Stimulated activated naive B cell treated with anti-CD40 and anti-IgM and Interleukin-4, amounts not matched to agents 10 μg/mL and 1 μg/mL and 100 μg/mL, for 72 hours (primary cell): ENCODE measurements at regions not wholly inside any gene's neighbourhood (a gene's known extent, or its start where the extent isn't known, plus 50 kb on each side); places are given as distances from the start of the nearest gene placed in this dataset.
"Not testable (repeated sequence)": the region's sequence is repeated elsewhere in the genome, so short reads cannot be mapped to it uniquely, and the experiment has no call there.

Experiments
- ATAC-seq, 2 donors: fragments of 150-1000 bp; cut with Tn5 transposase; replicated peaks; 2 replicates each; pipeline ENCODE4 v1.10.0; 2021; ENCODE audit warnings: moderate library complexity in 1 of 2
- DNase-seq: peaks from one replicate; pipeline ENCODE4 v3.0.0; 2021
- H3K27ac Mint-ChIP-seq: one replicate; pipeline ENCODE4 v1.8.0; 2022; ENCODE audit warnings: mild to moderate bottlenecking, mixed read lengths
- H3K27me3 Mint-ChIP-seq, 2 donors: one replicate each; pipeline ENCODE4 v1.8.0; 2022; ENCODE audit warnings: mixed read lengths in 2 of 2
- H3K36me3 Mint-ChIP-seq, 2 donors: one replicate each; pipeline ENCODE4 v1.8.0; 2022; ENCODE audit warnings: mixed read lengths in 2 of 2, mild to moderate bottlenecking in 1 of 2
- H3K4me1 Mint-ChIP-seq, 2 donors: one replicate each; pipeline ENCODE4 v1.8.0; 2022; ENCODE audit warnings: mixed read lengths in 2 of 2, mild to moderate bottlenecking in 1 of 2
- H3K4me3 Mint-ChIP-seq, 2 donors: one replicate each; pipeline ENCODE4 v1.8.0; 2022; ENCODE audit warnings: mild to moderate bottlenecking in 2 of 2, mixed read lengths in 2 of 2, moderate library complexity in 1 of 2
- H3K9me3 Mint-ChIP-seq, 2 donors: one replicate each; pipeline ENCODE4 v1.8.0; 2022; ENCODE audit warnings: mixed read lengths in 2 of 2, mild to moderate bottlenecking in 1 of 2

DNA sequence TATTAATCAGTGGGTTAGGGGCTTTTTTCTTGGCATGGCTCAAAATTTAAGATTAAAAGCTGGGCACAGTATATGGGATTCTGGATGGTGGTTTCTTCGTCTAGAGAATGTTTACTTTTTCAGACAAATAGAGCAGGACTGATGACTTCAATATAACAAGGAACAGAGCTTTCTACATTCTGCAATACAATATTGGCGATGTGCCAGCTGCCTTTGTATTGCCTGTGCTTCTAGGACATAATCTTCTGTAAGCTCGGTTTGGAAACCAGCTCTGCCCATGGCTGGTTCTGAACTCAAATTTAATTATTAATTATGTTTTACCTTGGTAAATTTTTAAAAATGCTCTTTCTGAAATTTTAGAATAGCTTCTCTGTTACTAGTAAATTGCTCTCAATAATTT lies 139.1 kb upstream of the TRPC4 start:
- Mint-ChIP-seq H3K27me3 (no peaks in the 10 kb centered on the region), H3K4me1 (no peaks in the 10 kb centered on the region), H3K9me3 (peaks cover 3% of the 10 kb centered on the region in 2 donors), H3K4me3 (no peak overlapping the region), H3K36me3 (no peaks in the 10 kb centered on the region), H3K27ac (no peak overlapping the region)
- DNase-seq, result no peak
- no peak for ATAC-seq

GRCh38 chr13:38002606-38003005 lies 133.0 kb upstream of the TRPC4 start:
- Mint-ChIP-seq H3K9me3 (peaks cover 2 to 3% of the 10 kb centered on the region in 2 donors), H3K27ac (no peak overlapping the region), H3K36me3 (no peaks in the 10 kb centered on the region), H3K4me3 (no peak overlapping the region), H3K27me3 (no peaks in the 10 kb centered on the region), H3K4me1 (no peaks in the 10 kb centered on the region)
- DNase-seq, result no peak
- no peak for ATAC-seq

- no peak for ATAC-seq
- no peak overlapping the region for H3K27ac Mint-ChIP-seq
- no peaks in the 10 kb centered on the region for H3K36me3 Mint-ChIP-seq
Observed at GRCh38 chr13:37997641-37998040, 128.1 kb upstream of the TRPC4 start.

DNA sequence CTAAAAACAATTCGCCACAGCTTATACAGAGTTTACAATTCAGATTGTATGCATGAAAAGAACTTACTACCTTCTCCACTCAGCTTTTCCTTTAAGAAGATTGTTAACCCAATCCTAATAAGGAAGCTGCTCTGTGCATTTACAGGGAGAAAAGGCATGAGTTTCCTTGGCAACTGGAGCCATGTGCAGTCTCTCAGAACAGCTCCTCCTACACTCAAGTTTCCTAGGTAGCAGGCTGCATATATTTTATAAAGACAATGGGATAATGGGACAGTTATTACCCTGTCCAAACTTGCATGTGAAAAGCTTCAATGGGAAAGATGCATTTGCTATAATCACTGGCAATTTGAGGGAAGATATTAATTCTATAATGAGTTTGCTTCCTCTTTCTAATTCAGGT lies 125.5 kb upstream of the TRPC4 start:
- H3K36me3 Mint-ChIP-seq, result no peaks in the 10 kb centered on the region
- no peak for DNase-seq
- peaks cover 0 to 4% of the 10 kb centered on the region in 2 donors for H3K9me3 Mint-ChIP-seq

More at GRCh38 chr13:37997641-37998040, 128.1 kb upstream of the TRPC4 start:
- no peaks in the 10 kb centered on the region for H3K4me1 Mint-ChIP-seq
- H3K9me3 Mint-ChIP-seq, result no peaks in the 10 kb centered on the region
- no peaks in the 10 kb centered on the region for H3K27me3 Mint-ChIP-seq
- no peak overlapping the region for H3K4me3 Mint-ChIP-seq
- DNase-seq, result no peak

DNA sequence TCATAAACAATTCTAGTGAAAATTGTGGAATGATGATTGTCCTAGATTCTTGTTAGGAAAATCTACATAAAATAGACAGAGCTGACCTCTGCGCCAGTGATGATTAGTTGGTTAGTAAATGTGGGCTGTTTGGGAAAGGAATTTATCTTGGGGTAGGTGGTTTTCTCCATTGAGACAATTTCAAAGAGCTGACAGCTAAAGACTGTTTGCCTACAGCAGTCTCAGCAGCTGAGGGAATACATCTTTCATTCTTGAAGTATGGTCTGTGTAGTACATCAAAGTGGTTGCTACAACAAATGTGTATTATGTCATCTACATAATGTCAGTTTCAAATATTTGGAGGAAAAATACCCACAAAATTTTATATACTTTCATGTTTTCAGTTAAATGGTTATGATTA lies 117.2 kb upstream of the TRPC4 start:
- Mint-ChIP-seq H3K36me3 (no peaks in the 10 kb centered on the region), H3K27ac (no peak overlapping the region), H3K4me1 (no peaks in the 10 kb centered on the region), H3K27me3 (no peaks in the 10 kb centered on the region), H3K4me3 (no peak overlapping the region), H3K9me3 (peaks cover 0 to 4% of the 10 kb centered on the region in 2 donors)
- ATAC-seq (no peak), DNase-seq (no peak)

More for the DNA sequence above, 125.5 kb upstream of the TRPC4 start:
- no peak overlapping the region for H3K4me3 Mint-ChIP-seq
- no peaks in the 10 kb centered on the region for H3K27me3 Mint-ChIP-seq
- ATAC-seq, result no peak
- no peaks in the 10 kb centered on the region for H3K4me1 Mint-ChIP-seq
- H3K27ac Mint-ChIP-seq, result no peak overlapping the region

GRCh38 chr13:37985281-37985680 lies 115.7 kb upstream of the TRPC4 start:
- DNase-seq (no peak), ATAC-seq (no peak)
- Mint-ChIP-seq H3K36me3 (no peaks in the 10 kb centered on the region), H3K27me3 (no peaks in the 10 kb centered on the region), H3K4me1 (no peaks in the 10 kb centered on the region), H3K27ac (no peak overlapping the region), H3K4me3 (no peak overlapping the region), H3K9me3 (no peaks in the 10 kb centered on the region)

GRCh38 chr13:37984357-37984756 lies 114.8 kb upstream of the TRPC4 start:
- Mint-ChIP-seq H3K36me3 (no peaks in the 10 kb centered on the region), H3K9me3 (no peaks in the 10 kb centered on the region), H3K27ac (no peak overlapping the region), H3K4me1 (no peaks in the 10 kb centered on the region), H3K4me3 (no peak overlapping the region), H3K27me3 (no peaks in the 10 kb centered on the region)
- DNase-seq, result no peak
- ATAC-seq, result no peak

DNA sequence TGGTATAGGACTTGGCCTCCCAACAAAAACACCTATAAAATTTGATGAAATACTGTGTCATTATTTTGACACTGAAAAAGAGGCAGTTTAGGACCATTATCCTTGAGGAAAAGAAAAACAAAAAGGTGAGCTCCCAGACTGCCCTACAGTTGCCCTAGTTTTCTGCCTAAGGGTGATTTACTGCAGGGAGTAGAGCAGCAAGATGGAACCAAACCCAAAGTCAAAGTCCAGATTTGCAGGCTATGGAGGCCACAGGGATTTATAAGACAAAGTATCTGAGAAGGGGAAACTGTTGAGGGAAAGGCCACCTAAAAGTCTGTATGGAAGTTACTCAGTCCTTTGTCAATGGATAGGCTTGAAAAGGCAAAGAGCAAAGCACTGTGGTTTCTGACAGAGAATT lies 112.4 kb upstream of the TRPC4 start:
- no peak for DNase-seq
- ATAC-seq, result no peak
- Mint-ChIP-seq H3K27ac (no peak overlapping the region), H3K27me3 (no peaks in the 10 kb centered on the region), H3K36me3 (no peaks in the 10 kb centered on the region), H3K9me3 (peaks cover 0 to 1% of the 10 kb centered on the region in 2 donors), H3K4me1 (no peaks in the 10 kb centered on the region), H3K4me3 (no peak overlapping the region)

DNA sequence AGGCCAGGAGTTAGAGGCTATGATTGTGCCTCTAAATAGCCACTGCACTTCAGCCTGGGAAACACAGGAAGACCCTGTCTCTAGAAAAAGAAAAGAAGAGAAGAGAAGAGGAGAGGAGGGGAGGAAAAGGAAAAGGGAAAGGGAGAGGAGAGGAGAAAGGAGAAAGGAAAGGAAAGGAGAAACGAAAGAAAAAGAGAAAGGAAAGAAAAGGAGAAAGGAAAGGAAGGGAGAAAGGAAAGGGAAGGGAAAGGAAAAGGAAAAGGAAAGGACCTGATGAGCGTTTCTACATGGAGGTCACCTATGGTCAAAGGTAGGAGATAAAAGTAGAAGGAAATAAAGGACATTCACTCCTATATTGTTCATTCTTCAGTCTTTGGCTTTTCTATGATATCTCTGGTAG lies 109.1 kb upstream of the TRPC4 start:
- Mint-ChIP-seq H3K27ac (no peak overlapping the region), H3K27me3 (no peaks in the 10 kb centered on the region), H3K9me3 (peaks cover 0 to 1% of the 10 kb centered on the region in 2 donors), H3K4me3 (no peak overlapping the region), H3K4me1 (no peaks in the 10 kb centered on the region), H3K36me3 (no peaks in the 10 kb centered on the region)
- ATAC-seq, result no peak
- DNase-seq, result no peak

DNA sequence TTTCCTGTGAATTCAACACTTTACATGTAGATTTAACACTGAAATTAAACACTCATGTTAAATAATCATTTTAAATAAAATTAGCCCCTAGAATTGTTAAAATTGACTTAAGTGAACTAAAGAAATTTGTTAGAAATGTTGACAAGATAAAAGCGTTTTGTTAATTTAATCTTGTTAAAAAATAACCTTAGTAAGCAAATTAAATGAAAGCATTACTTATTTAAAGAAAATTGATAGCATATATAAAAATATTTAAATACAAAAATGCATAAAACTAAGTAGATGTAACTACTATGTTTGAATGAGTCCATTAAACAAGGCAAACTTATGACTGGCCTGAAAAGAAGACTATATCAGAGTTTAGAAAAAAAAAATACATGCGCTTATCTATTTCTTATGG lies 99.0 kb upstream of the TRPC4 start:
- Mint-ChIP-seq H3K4me1 (no peaks in the 10 kb centered on the region), H3K27ac (no peak overlapping the region), H3K4me3 (no peak overlapping the region), H3K9me3 (peaks cover 2 to 8% of the 10 kb centered on the region in 2 donors), H3K36me3 (no peaks in the 10 kb centered on the region), H3K27me3 (no peaks in the 10 kb centered on the region)
- DNase-seq (no peak), ATAC-seq (no peak)

- ATAC-seq (no peak), DNase-seq (no peak)
- no peaks in the 10 kb centered on the region for H3K36me3 Mint-ChIP-seq
- H3K27me3 Mint-ChIP-seq, result no peaks in the 10 kb centered on the region
- H3K27ac Mint-ChIP-seq, result no peak overlapping the region
- no peaks in the 10 kb centered on the region for H3K4me1 Mint-ChIP-seq
- no peak overlapping the region for H3K4me3 Mint-ChIP-seq
- H3K9me3 Mint-ChIP-seq, result peaks cover 0 to 4% of the 10 kb centered on the region in 2 donors
Observed at GRCh38 chr13:37966266-37966665, 96.7 kb upstream of the TRPC4 start.

DNA sequence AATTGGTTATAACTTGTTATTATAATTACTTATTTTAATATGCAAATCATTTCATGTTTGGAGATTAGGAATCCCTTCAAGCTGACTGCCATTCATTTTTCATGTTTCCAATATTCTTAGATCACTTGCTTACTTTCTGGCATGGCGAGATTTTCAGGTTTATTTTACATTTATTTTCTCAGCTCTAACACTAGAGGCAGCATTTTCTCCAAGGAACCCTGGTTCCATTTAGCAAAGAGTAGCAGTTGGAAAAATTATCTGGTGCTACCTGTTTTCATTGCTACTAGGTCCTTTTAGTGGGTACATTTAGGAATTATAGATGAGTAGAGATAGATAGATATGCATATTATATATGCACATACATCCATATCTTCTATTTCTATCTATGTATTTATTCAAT lies 90.9 kb upstream of the TRPC4 start:
- DNase-seq, result no peak
- H3K27ac Mint-ChIP-seq, result no peak overlapping the region
- no peak overlapping the region for H3K4me3 Mint-ChIP-seq
- H3K9me3 Mint-ChIP-seq, result peaks cover 0 to 1% of the 10 kb centered on the region in 2 donors
- H3K4me1 Mint-ChIP-seq, result no peaks in the 10 kb centered on the region
- ATAC-seq, result no peak
- no peaks in the 10 kb centered on the region for H3K36me3 Mint-ChIP-seq
- H3K27me3 Mint-ChIP-seq, result no peaks in the 10 kb centered on the region

GRCh38 chr13:37959284-37959683 lies 89.7 kb upstream of the TRPC4 start:
- H3K27ac Mint-ChIP-seq, result no peak overlapping the region
- no peak for DNase-seq
- H3K27me3 Mint-ChIP-seq, result no peaks in the 10 kb centered on the region
- peaks cover 0 to 1% of the 10 kb centered on the region in 2 donors for H3K9me3 Mint-ChIP-seq
- no peak overlapping the region for H3K4me3 Mint-ChIP-seq
- no peaks in the 10 kb centered on the region for H3K4me1 Mint-ChIP-seq
- no peaks in the 10 kb centered on the region for H3K36me3 Mint-ChIP-seq
- ATAC-seq, result no peak

DNA sequence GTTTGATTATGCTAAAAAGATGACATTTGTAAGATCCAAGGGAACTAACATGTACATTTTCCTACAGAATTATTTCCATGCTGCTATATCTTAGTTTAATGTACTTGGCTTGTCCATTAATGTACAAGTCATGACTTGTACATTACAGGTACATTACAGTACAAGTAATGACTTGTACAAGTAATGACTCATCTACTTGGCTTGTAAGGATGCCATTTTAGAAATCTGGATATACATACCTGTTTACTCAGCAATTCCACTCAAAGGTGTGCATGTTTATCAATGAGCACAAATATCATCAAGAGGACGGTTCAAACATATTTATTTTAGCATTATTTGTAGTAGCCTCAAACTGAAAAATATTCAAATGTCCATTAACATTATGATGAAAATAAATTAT lies 87.0 kb upstream of the TRPC4 start:
- Mint-ChIP-seq H3K9me3 (peaks cover 0 to 1% of the 10 kb centered on the region in 2 donors), H3K4me3 (no peak overlapping the region), H3K36me3 (no peaks in the 10 kb centered on the region), H3K27me3 (no peaks in the 10 kb centered on the region), H3K4me1 (no peaks in the 10 kb centered on the region), H3K27ac (no peak overlapping the region)
- no peak for ATAC-seq
- DNase-seq, result no peak

DNA sequence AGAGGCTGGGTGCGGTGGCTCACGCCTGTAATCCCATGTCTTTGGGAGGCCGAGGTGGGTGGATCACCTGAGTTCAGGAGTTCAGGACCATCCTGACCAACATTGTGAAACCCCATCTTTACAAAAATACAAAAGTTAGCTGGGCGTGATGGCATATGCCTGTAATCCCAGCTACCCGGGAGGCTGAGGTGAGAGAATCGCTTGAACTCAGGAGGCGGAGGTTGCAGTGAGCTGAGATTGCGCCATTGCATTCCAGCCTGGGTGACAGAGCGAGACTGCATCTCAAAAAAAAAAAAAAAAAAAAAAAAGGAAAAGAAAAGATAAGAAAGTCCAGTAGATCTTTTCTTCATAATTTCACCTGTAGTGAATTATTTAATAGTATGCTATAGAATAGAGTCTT lies 85.0 kb upstream of the TRPC4 start:
- H3K36me3 Mint-ChIP-seq, H3K4me1 Mint-ChIP-seq, H3K9me3 Mint-ChIP-seq, ATAC-seq, H3K27ac Mint-ChIP-seq, H3K4me3 Mint-ChIP-seq, DNase-seq, H3K27me3 Mint-ChIP-seq: not testable (repeated sequence)

- H3K9me3 Mint-ChIP-seq, result peaks cover 1 to 3% of the 10 kb centered on the region in 2 donors
- H3K27ac Mint-ChIP-seq, result no peak overlapping the region
- no peak overlapping the region for H3K4me3 Mint-ChIP-seq
- ATAC-seq (no peak), DNase-seq (no peak)
- no peaks in the 10 kb centered on the region for H3K4me1 Mint-ChIP-seq
- H3K27me3 Mint-ChIP-seq, result no peaks in the 10 kb centered on the region
- H3K36me3 Mint-ChIP-seq, result no peaks in the 10 kb centered on the region
Observed at GRCh38 chr13:37954191-37954590, 84.6 kb upstream of the TRPC4 start.
